Panc1 (cell line): ENCODE measurements at regions not wholly inside any gene's neighbourhood (a gene's known extent, or its start where the extent isn't known, plus 50 kb on each side); places are given as distances from the start of the nearest gene placed in this dataset.

Experiments
- ATAC-seq: fragments of 200-7000 bp; cut with Tn5 transposase; 2 replicates; pipeline ENCODE4 v1.9.1; 2020; ENCODE audit warnings: mild to moderate bottlenecking, moderate library complexity
- BruUV-seq: library from RNA; stranded (reverse); fragments of 400-500 nt; replicated peaks from 2 replicates; lab custom pipeline; 2021; lab: Mats Ljungman, UMichigan
- CTCF ChIA-PET: fragments of 300-600 bp; sonication (Branson Sonifier 250); formaldehyde crosslinking; loops from one replicate; lab custom pipeline; 2022; ENCODE audit warnings: antibody characterized with exemption; lab: Charles Lee
- POLR2A ChIA-PET: fragments of 300-600 bp; sonication (Branson Sonifier 250); formaldehyde crosslinking; loops from one replicate; lab custom pipeline; 2022; ENCODE audit warnings: antibody characterized with exemption; lab: Charles Lee
- DNase-seq: peaks from one replicate; pipeline ENCODE4 v3.0.0-alpha.2; 2010; ENCODE audit warnings: low read depth, low spot score
- H3K27ac ChIP-seq: 2 replicates; pipeline ENCODE4 v1.5.1; 2011; ENCODE audit warnings: mild to moderate bottlenecking, low read length, inconsistent platforms
- H3K27me3 ChIP-seq: fragments of 200-500 bp; sonication (Bioruptor generic); 2 replicates; pipeline ENCODE4 v1.6.0; 2014; ENCODE audit warnings: low read length, inconsistent platforms; ENCODE audit not compliant: control insufficient read depth, insufficient read depth
- H3K36me3 ChIP-seq: fragments of 200-500 bp; sonication (Bioruptor generic); 2 replicates; pipeline ENCODE4 v1.5.1; 2014; ENCODE audit warnings: inconsistent platforms, mild to moderate bottlenecking, low read length, moderate library complexity; ENCODE audit not compliant: control insufficient read depth, insufficient read depth
- H3K4me1 ChIP-seq: 2 replicates; pipeline ENCODE4 v1.5.1; 2011; ENCODE audit warnings: inconsistent platforms, mild to moderate bottlenecking, low read length, moderate library complexity; ENCODE audit not compliant: control insufficient read depth, insufficient read depth
- H3K4me3 ChIP-seq, 2 experiments: 2 replicates each; pipeline ENCODE4 v1.5.1; 2011 to 2012; ENCODE audit warnings: low read depth in 2 of 2, low read length in 2 of 2, mild to moderate bottlenecking in 2 of 2, inconsistent platforms in 1 of 2, moderate library complexity in 1 of 2
- H3K9me3 ChIP-seq: fragments of 200-500 bp; sonication (Bioruptor generic); 2 replicates; pipeline ENCODE4 v1.5.1; 2014; ENCODE audit warnings: low read depth, mild to moderate bottlenecking, inconsistent platforms, low read length, moderate library complexity; ENCODE audit not compliant: control insufficient read depth, insufficient read depth
- CTCF ChIP-seq: fragments of 450-650 bp; IDR thresholded peaks from 2 replicates; pipeline ENCODE4 v1.5.1; 2017; ENCODE audit warnings: mild to moderate bottlenecking
- POLR2AphosphoS5 ChIP-seq: IDR thresholded peaks from 2 replicates; pipeline ENCODE4 v1.6.1; 2012; ENCODE audit warnings: mild to moderate bottlenecking, low read depth, low read length, moderate library complexity
- REST ChIP-seq, 2 experiments: IDR thresholded peaks; 2 replicates each; pipeline ENCODE4 v1.6.1; 2011 to 2012; ENCODE audit warnings: low read depth in 2 of 2, control low read depth in 1 of 2, low read length in 1 of 2, mild to moderate bottlenecking in 1 of 2, moderate library complexity in 1 of 2; ENCODE audit not compliant: insufficient read depth in 1 of 2
- SIN3A ChIP-seq: IDR thresholded peaks from 2 replicates; pipeline ENCODE4 v1.6.1; 2012; ENCODE audit warnings: low read depth, mild to moderate bottlenecking, low read length, moderate library complexity, borderline replicate concordance; ENCODE audit not compliant: insufficient read depth
- TCF7L2 ChIP-seq: IDR thresholded peaks from 2 replicates; pipeline ENCODE4 v1.6.1; 2011; ENCODE audit warnings: mild to moderate bottlenecking, low read depth, low read length, inconsistent platforms
- in situ Hi-C: cut with HindIII; loops from 2 replicates; pipeline ENCODE4 v1.10.0; 2016; ENCODE audit warnings: low sequenced_read_pairs, low pct_unique_long_range_greater_than_20kb
- intact Hi-C: fragments of 100-400 bp; cut with micrococcal nuclease; formaldehyde crosslinking; loops from one replicate; pipeline ENCODE4 v1.10.0; 2022; ENCODE audit not compliant: unreplicated experiment

- H3K9me3 ChIP-seq: peaks cover 4% of the 10 kb centered on the region; the same call in 1 of the 2 replicates
- H3K4me3 ChIP-seq: no peak overlapping the region
- CTCF ChIA-PET: no interaction called here
- ATAC-seq (no peak), DNase-seq (no peak)
- no peaks in the 10 kb centered on the region for H3K27me3 ChIP-seq
- intact Hi-C loops (no loop called here), in situ Hi-C loops (no loop called here)
- no peak for TF ChIP-seq POLR2AphosphoS5
- no peak for TF ChIP-seq TCF7L2
- no TSS peak for BruUV-seq
- H3K27ac ChIP-seq: no peak overlapping the region
- POLR2A ChIA-PET: no interaction called here
- H3K4me1 ChIP-seq: no peaks in the 10 kb centered on the region
- no peaks in the 10 kb centered on the region for H3K36me3 ChIP-seq
Observed at GRCh38 chr2:121015971-121016485, 269.0 kb downstream of the TFCP2L1 start.

GRCh38 chr2:121017396-121017795, 267.6 kb downstream of the TFCP2L1 start:
- intact Hi-C loops (no loop called here), in situ Hi-C loops (no loop called here)
- DNase-seq: no peak
- ATAC-seq: no peak
- ChIA-PET CTCF (no interaction called here), POLR2A (no interaction called here)
- Histone ChIP-seq H3K36me3 (no peaks in the 10 kb centered on the region), H3K9me3 (no peaks in the 10 kb centered on the region), H3K4me1 (no peaks in the 10 kb centered on the region), H3K4me3 (no peak overlapping the region), H3K27me3 (no peaks in the 10 kb centered on the region), H3K27ac (no peak overlapping the region)
- no TSS peak for BruUV-seq
- no peak for TF ChIP-seq REST (IDR thresholded peaks at IDR 0.05; ENCODE audit: insufficient read depth in 1 of 2, low read depth in 2 of 2, low read length in 1 of 2)
- no peak for TF ChIP-seq SIN3A
- TF ChIP-seq TCF7L2: no peak
- TF ChIP-seq CTCF: no peak
- TF ChIP-seq POLR2AphosphoS5: no peak
